NCI-H82 treated with DMSO at 0.1 percent for 48 hours (cell line): ENCODE measurements at regions not wholly inside any gene's neighbourhood (a gene's known extent, or its start where the extent isn't known, plus 50 kb on each side); places are given as distances from the start of the nearest gene placed in this dataset.

Experiments used
- DNase-seq: peaks from one replicate; lab custom pipeline; 2025; ENCODE audit not compliant: unreplicated experiment; lab: John Stamatoyannopoulos, UW

DNA sequence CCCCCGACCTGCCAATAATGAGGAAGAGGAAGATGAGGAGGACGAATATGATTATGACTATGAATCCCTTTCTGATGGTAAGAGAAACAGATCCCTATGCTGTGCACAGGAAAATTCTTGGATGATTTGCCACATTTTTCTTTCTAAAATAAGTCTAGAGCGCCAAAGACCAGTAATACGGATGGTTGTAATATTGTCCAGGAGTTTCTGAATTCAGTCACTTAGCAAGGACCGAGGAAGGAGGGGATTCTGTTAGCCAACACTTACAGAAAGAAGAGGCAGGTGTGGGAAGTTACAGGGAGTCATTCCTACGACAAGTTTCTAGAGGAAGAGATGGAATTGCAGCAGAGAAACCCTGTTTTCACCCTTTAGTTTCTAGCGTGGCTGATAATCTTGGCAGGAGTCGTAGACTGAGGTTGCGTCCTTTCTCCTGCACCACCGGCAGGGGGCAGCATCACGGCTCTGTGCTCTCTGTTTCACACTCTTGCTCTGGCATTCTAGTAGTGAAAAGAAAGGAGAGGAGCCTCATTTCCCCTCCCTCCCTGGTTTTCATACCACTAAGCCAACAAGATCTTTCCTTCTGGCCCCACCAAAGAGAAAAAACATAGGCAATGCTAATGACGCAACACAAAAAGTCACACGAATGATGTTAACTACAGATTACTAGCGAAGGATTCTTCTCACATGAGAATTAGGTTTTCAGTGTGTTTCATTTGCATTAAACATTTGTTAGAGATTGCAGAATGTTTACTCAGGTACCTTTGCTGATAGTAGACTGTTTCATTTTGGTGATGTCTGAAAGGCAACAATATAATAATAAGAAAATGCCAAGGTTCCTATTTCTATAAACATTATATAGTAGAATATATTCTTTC lies 82.7 kb downstream of the NOC3L start:
- no peak for DNase-seq

GRCh38 chr10:94281654-94282053 lies 81.1 kb downstream of the NOC3L start:
- no peak for DNase-seq

DNA sequence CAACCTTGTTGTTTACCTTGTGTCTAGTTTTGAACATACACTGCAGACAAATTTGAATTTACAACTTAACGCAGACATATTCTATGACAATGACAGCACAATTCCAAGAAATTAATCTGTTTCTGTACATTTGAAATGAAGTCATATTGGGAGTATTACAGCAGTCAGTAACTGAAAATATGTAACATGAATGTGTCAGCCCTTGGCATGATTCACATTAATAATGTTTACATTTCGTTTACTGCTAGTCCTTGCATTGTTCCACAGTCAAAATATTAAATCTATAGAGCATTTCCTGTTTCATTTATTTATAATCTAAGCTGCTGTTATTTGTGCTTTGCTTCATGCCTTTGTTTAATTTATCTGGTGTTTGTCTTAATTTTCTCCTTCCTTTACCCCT lies 80.4 kb downstream of the NOC3L start:
- no peak for DNase-seq
